Omental fat pad (tissue), 3 donors: ENCODE measurements at regions not wholly inside any gene's neighbourhood (a gene's known extent, or its start where the extent isn't known, plus 50 kb on each side); places are given as distances from the start of the nearest gene placed in this dataset.
"Not testable (repeated sequence)": the region's sequence is repeated elsewhere in the genome, so short reads cannot be mapped to it uniquely, and the experiment has no call there.

Experiments used
- ATAC-seq: fragments of 150-250 bp; one replicate; pipeline ENCODE4 v1.9.1; 2016; ENCODE audit warnings: mild to moderate bottlenecking, moderate library complexity; ENCODE audit not compliant: low FRiP score
- DNase-seq: peaks from one replicate; pipeline ENCODE4 v3.0.0-alpha.2; 2019; ENCODE audit warnings: low spot score
- CTCF ChIP-seq, 3 donors: fragments of 450-650 bp; IDR thresholded peaks; one replicate each; pipeline ENCODE4 v1.5.1; 2016 to 2017; ENCODE audit warnings: antibody characterized with exemption in 3 of 3, mild to moderate bottlenecking in 3 of 3, moderate library complexity in 2 of 3

- DNase-seq = no peak
- ATAC-seq = no peak
Measured at GRCh38 chr1:157326173-157326859, 188.1 kb upstream of the ETV3 start.

GRCh38 chr1:157325220-157325619 lies 187.0 kb upstream of the ETV3 start:
- DNase-seq (no peak), ATAC-seq (no peak)
- no peak for TF ChIP-seq CTCF (IDR thresholded peaks at IDR 0.05)

More at GRCh38 chr1:157326173-157326859, 188.1 kb upstream of the ETV3 start:
- no peak for TF ChIP-seq CTCF (IDR thresholded peaks at IDR 0.05)

GRCh38 chr1:157321972-157322371 lies 183.8 kb upstream of the ETV3 start:
- DNase-seq, ATAC-seq: not testable (repeated sequence)

- ATAC-seq (no peak), DNase-seq (no peak)
- no peak for TF ChIP-seq CTCF (IDR thresholded peaks at IDR 0.05)
Measured at GRCh38 chr1:157319567-157319966, 181.4 kb upstream of the ETV3 start.

GRCh38 chr1:157317229-157317628 lies 179.0 kb upstream of the ETV3 start:
- DNase-seq = not testable (repeated sequence)

GRCh38 chr1:157315544-157315943 lies 177.3 kb upstream of the ETV3 start:
- ATAC-seq (no peak), DNase-seq (no peak)
- TF ChIP-seq CTCF (IDR thresholded peaks at IDR 0.05) = no peak

More at GRCh38 chr1:157317229-157317628, 179.0 kb upstream of the ETV3 start:
- not testable (repeated sequence) for ATAC-seq

GRCh38 chr1:157314408-157314807 lies 176.2 kb upstream of the ETV3 start:
- no peak for TF ChIP-seq CTCF (IDR thresholded peaks at IDR 0.05)
- ATAC-seq (no peak), DNase-seq (no peak)

- TF ChIP-seq CTCF (IDR thresholded peaks at IDR 0.05) = no peak
- DNase-seq = no peak
- ATAC-seq = no peak
Measured at GRCh38 chr1:157313240-157313807, 175.1 kb upstream of the ETV3 start.
